ENCODE measurements at regions not wholly inside any gene's neighbourhood (a gene's known extent, or its start where the extent isn't known, plus 50 kb on each side); places are given as distances from the start of the nearest gene placed in this dataset.
"Not testable (repeated sequence)": the region's sequence is repeated elsewhere in the genome, so short reads cannot be mapped to it uniquely, and the experiment has no call there.

GRCh38 chr12:105659355-105660075 is 329.0 kb downstream of the C12orf75 start:
- no peaks in the 10 kb centered on the region for H3K27me3 ChIP-seq (ENCODE audit: control insufficient read depth in 2 of 2, insufficient read depth in 2 of 2, low read length in 2 of 2)
- no peaks in the 10 kb centered on the region for H3K79me2 ChIP-seq (ENCODE audit: insufficient read depth, low read length)
- H3K9ac ChIP-seq (ENCODE audit: insufficient read depth, low read length, poor library complexity, severe bottlenecking) = no peak overlapping the region
- no peak overlapping the region for H3K27ac ChIP-seq (ENCODE audit: low read depth in 1 of 2, low read length in 2 of 2)
- TF ChIP-seq, protein P1, sequence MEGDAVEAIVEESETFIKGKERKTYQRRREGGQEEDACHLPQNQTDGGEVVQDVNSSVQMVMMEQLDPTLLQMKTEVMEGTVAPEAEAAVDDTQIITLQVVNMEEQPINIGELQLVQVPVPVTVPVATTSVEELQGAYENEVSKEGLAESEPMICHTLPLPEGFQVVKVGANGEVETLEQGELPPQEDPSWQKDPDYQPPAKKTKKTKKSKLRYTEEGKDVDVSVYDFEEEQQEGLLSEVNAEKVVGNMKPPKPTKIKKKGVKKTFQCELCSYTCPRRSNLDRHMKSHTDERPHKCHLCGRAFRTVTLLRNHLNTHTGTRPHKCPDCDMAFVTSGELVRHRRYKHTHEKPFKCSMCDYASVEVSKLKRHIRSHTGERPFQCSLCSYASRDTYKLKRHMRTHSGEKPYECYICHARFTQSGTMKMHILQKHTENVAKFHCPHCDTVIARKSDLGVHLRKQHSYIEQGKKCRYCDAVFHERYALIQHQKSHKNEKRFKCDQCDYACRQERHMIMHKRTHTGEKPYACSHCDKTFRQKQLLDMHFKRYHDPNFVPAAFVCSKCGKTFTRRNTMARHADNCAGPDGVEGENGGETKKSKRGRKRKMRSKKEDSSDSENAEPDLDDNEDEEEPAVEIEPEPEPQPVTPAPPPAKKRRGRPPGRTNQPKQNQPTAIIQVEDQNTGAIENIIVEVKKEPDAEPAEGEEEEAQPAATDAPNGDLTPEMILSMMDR (IDR thresholded peaks at IDR 0.05) = no peak
- WGBS (ENCODE audit: insufficient coverage) = 33% methylated on average over 1 of the region's 2 CpGs
- H3K9me3 Mint-ChIP-seq = peaks cover 0 to 5% (median under 1%) of the 10 kb centered on the region in 7 donors
- H3K4me1 Mint-ChIP-seq = no peaks in the 10 kb centered on the region
- no peak overlapping the region for H3K4me2 ChIP-seq (replicated peaks; ENCODE audit: extremely low read depth, low read length, poor library complexity, severe bottlenecking)
- H3K27ac Mint-ChIP-seq = no peak overlapping the region
- no peaks in the 10 kb centered on the region for H4K20me1 ChIP-seq (ENCODE audit: insufficient read depth, low read length)
- no peaks in the 10 kb centered on the region for H3K36me3 ChIP-seq (replicated peaks in 1 of 2; ENCODE audit: control insufficient read depth in 1 of 2, insufficient read depth in 2 of 2, low read length in 2 of 2)
- no peak for DNase-seq
- H3K9me3 ChIP-seq (replicated peaks in 1 of 2; ENCODE audit: control insufficient read depth in 1 of 2, insufficient read depth in 1 of 2, low read length in 2 of 2) = no peaks in the 10 kb centered on the region
- intact Hi-C loops (cut with micrococcal nuclease) = no loop called here
- H3K27me3 Mint-ChIP-seq (ENCODE audit: low read depth in 3 of 3) = peaks cover 0 to 5% (median 2%) of the 10 kb centered on the region in 3 donors
- H3K4me3 ChIP-seq (replicated peaks in 1 of 3; ENCODE audit: low read depth in 2 of 3, low read length in 3 of 3) = no peak overlapping the region
- H3K4me3 Mint-ChIP-seq = no peak overlapping the region
- no peaks in the 10 kb centered on the region for H3K36me3 Mint-ChIP-seq
- H3K4me1 ChIP-seq (ENCODE audit: control insufficient read depth in 1 of 2, insufficient read depth in 2 of 2, low read length in 2 of 2) = no peaks in the 10 kb centered on the region
- no peak overlapping the region for H2AFZ ChIP-seq (ENCODE audit: insufficient read depth, low read depth, low read length, poor library complexity, severe bottlenecking)

GRCh38 chr12:105664765-105665164 is 334.3 kb downstream of the C12orf75 start:
- WGBS (ENCODE audit: insufficient coverage) = no CpG with 5 or more reads among the region's 1 CpG
- not testable (repeated sequence) for H3K36me3 Mint-ChIP-seq

More at GRCh38 chr12:105664765-105665164, 334.3 kb downstream of the C12orf75 start:
- H3K79me2 ChIP-seq (ENCODE audit: insufficient read depth, low read length); H2AFZ ChIP-seq (ENCODE audit: insufficient read depth, low read depth, low read length, poor library complexity, severe bottlenecking); H3K27me3 Mint-ChIP-seq (ENCODE audit: low read depth in 3 of 3); H3K9ac ChIP-seq (ENCODE audit: insufficient read depth, low read length, poor library complexity, severe bottlenecking); H3K4me2 ChIP-seq (replicated peaks; ENCODE audit: extremely low read depth, low read length, poor library complexity, severe bottlenecking); H4K20me1 ChIP-seq (ENCODE audit: insufficient read depth, low read length); H3K4me1 ChIP-seq (ENCODE audit: control insufficient read depth in 1 of 2, insufficient read depth in 2 of 2, low read length in 2 of 2); H3K9me3 ChIP-seq (replicated peaks in 1 of 2; ENCODE audit: control insufficient read depth in 1 of 2, insufficient read depth in 1 of 2, low read length in 2 of 2); H3K27ac ChIP-seq (ENCODE audit: low read depth in 1 of 2, low read length in 2 of 2); H3K4me3 Mint-ChIP-seq; H3K4me1 Mint-ChIP-seq; H3K36me3 ChIP-seq (replicated peaks in 1 of 2; ENCODE audit: control insufficient read depth in 1 of 2, insufficient read depth in 2 of 2, low read length in 2 of 2); H3K9me3 Mint-ChIP-seq; H3K4me3 ChIP-seq (replicated peaks in 1 of 3; ENCODE audit: low read depth in 2 of 3, low read length in 3 of 3); H3K27ac Mint-ChIP-seq; intact Hi-C loops (cut with micrococcal nuclease); DNase-seq; H3K27me3 ChIP-seq (ENCODE audit: control insufficient read depth in 2 of 2, insufficient read depth in 2 of 2, low read length in 2 of 2): not testable (repeated sequence)
